ENCODE measurements at regions not wholly inside any gene's neighbourhood (a gene's known extent, or its start where the extent isn't known, plus 50 kb on each side); places are given as distances from the start of the nearest gene placed in this dataset.

DNA sequence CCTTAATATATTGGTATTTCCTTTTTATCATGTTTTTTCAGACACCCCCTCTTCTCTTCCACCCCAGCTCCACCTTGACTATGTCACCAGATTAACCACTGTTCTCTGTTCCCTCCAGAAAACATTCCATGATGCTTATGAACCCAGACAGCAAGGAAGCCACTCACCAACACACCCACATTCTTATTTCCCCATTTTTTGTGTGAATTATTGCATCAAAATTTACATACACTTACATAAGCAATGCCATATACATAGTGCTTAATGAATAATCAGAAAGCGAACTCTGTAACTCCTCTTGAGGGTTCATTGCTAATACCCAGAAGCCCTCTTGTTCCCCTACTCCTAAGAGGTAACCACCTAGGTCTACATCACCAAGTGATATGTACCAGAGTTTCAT is 182.3 kb upstream of the CDYL start:
- TF ChIP-seq, protein P1, sequence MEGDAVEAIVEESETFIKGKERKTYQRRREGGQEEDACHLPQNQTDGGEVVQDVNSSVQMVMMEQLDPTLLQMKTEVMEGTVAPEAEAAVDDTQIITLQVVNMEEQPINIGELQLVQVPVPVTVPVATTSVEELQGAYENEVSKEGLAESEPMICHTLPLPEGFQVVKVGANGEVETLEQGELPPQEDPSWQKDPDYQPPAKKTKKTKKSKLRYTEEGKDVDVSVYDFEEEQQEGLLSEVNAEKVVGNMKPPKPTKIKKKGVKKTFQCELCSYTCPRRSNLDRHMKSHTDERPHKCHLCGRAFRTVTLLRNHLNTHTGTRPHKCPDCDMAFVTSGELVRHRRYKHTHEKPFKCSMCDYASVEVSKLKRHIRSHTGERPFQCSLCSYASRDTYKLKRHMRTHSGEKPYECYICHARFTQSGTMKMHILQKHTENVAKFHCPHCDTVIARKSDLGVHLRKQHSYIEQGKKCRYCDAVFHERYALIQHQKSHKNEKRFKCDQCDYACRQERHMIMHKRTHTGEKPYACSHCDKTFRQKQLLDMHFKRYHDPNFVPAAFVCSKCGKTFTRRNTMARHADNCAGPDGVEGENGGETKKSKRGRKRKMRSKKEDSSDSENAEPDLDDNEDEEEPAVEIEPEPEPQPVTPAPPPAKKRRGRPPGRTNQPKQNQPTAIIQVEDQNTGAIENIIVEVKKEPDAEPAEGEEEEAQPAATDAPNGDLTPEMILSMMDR (IDR thresholded peaks at IDR 0.05; ENCODE audit: low read depth, low read length), result no peak
- no peak overlapping the region for H3K4me3 ChIP-seq (ENCODE audit: low read depth, low read length)
- in situ Hi-C loops (cut with HindIII; ENCODE audit: low sequenced_read_pairs), result no loop called here
- DNase-seq (ENCODE audit: low read depth, low spot score), result no peak

DNA sequence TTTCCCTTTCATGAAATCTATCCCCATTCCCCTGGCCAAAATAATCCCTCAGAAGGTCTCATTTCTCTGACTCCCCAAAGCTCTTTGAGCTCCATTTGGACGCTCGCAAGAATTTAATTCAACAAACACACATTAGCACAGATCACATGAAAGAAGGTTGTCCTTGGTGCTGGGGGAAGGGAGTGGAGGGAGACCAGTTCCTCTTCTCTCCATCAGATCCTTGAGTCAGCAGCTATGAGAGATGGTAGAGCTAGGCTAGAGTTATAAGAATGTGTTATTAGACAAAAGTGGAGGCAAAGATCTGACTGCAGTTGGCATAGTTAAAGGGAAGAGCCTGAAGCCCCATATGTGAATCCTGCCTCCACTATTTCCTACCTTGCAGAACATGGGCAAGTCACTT is 184.2 kb upstream of the CDYL start:
- H3K4me3 ChIP-seq (ENCODE audit: low read depth, low read length), result no peak overlapping the region
- in situ Hi-C loops (cut with HindIII; ENCODE audit: low sequenced_read_pairs), result no loop called here
- TF ChIP-seq, protein P1 (IDR thresholded peaks at IDR 0.05; ENCODE audit: low read depth, low read length), result no peak
- DNase-seq (ENCODE audit: low read depth, low spot score), result no peak

DNA sequence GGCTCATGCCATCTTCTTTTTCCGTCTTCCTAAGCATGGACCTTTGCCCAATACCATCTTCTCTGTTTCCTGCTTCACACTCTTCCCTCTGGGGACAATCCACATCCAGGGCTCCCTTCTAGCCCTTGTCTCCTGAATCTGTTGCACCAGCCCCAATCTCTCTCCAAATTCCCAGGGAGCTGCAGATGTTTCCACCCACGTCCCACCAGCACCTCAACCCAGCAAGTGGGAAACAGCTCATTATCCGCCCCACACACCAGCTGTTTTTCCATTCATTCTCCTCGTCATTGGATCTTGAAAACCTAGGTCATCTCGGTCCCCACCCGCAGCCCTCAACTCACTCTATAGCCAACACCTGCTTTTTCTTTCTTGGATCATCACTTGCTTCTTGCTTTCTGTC is 185.0 kb upstream of the CDYL start:
- TF ChIP-seq, protein P1 (IDR thresholded peaks at IDR 0.05; ENCODE audit: low read depth, low read length), result no peak

DNA sequence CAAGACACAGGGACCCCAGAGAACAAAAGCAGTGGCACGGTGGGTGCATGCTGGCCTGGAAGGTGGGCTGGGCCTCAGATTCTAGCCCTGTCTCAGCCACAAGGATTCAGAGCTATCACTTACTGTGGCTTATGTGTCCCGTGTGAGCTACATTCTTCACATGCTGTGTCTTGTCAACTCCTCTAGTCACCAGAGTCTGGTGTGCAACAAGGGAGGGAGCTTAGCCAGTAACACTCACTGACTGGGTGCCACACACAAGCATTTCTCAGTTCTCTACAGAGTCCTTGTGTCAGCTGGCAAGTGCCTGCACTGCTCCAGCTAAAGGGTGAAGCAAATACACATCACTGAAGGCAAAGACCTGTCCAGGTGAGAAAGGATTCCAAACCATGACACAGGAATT is 186.9 kb upstream of the CDYL start:
- no peak for DNase-seq (ENCODE audit: low read depth, low spot score)
- TF ChIP-seq, protein P1 (IDR thresholded peaks at IDR 0.05; ENCODE audit: low read depth, low read length), result no peak
- H3K4me3 ChIP-seq (ENCODE audit: low read depth, low read length), result no peak overlapping the region
- in situ Hi-C loops (cut with HindIII; ENCODE audit: low sequenced_read_pairs), result no loop called here

More for the DNA sequence above, 185.0 kb upstream of the CDYL start:
- no peak for DNase-seq (ENCODE audit: low read depth, low spot score)
- no peak overlapping the region for H3K4me3 ChIP-seq (ENCODE audit: low read depth, low read length)
- in situ Hi-C loops (cut with HindIII; ENCODE audit: low sequenced_read_pairs), result no loop called here

DNA sequence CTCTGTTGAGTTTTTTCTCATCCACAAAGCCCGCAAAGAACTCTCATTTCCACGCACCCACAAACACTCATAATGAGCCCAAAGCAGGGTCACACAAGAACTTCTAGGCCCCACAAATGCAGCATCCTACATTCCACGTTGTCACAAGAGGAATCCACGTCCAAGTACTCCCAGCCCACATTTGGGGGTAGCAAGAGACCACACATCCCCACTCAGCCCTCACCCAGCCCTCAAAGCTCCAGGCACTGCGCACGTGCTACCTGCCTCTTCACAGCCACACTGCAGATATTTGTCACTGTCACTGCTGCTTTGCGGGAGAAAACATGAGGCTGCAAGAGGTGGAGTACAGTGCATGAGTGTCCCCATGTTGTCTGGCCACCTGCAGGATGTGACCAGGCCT is 187.6 kb upstream of the CDYL start:
- TF ChIP-seq, protein P1 (IDR thresholded peaks at IDR 0.05; ENCODE audit: low read depth, low read length), result no peak
- in situ Hi-C loops (cut with HindIII; ENCODE audit: low sequenced_read_pairs), result no loop called here
- H3K4me3 ChIP-seq (ENCODE audit: low read depth, low read length), result no peak overlapping the region
- no peak for DNase-seq (ENCODE audit: low read depth, low spot score)

DNA sequence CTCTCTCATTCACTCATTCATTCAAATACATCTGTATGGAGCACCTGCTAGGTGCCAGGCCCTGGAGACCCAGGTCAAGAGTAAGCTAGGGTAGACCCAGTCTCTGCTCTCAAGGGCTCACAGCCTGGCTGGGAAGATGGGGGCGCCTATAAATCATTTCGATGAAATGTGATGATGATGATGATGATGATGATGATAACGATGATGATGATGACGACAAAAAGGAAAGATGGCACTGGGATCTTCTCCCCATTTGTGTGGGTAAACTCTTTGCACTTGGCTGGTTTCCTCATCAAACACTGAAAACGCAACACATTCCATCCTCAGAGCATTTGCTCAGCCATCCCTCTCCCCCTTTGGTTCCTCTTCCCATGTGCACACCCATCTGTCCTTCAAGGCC is 188.0 kb upstream of the CDYL start:
- in situ Hi-C loops (cut with HindIII; ENCODE audit: low sequenced_read_pairs), result no loop called here
- no peak for DNase-seq (ENCODE audit: low read depth, low spot score)
- TF ChIP-seq, protein P1 (IDR thresholded peaks at IDR 0.05; ENCODE audit: low read depth, low read length), result no peak
- no peak overlapping the region for H3K4me3 ChIP-seq (ENCODE audit: low read depth, low read length)

DNA sequence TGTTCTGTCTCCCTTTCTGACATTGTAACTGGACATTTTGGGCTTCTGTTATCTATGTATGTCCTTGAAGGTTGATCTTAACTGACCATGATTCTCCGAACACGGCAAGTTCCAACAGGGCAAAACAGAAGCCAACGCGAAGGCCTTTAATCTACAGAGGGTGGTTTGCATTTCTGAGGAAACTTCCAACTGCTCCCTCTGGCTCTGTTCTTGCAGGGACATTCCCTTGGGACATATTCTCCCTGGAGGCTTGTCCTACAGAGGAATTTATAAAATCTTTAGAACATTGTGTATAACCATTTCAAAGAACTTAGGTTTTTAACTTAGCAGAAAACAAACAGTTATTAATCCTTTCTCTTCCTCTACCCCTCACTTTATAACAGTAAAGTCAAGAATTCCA is 189.0 kb upstream of the CDYL start:
- H3K4me3 ChIP-seq (ENCODE audit: low read depth, low read length), result no peak overlapping the region
- no peak for DNase-seq (ENCODE audit: low read depth, low spot score)
- in situ Hi-C loops (cut with HindIII; ENCODE audit: low sequenced_read_pairs), result no loop called here
- TF ChIP-seq, protein P1 (IDR thresholded peaks at IDR 0.05; ENCODE audit: low read depth, low read length), result no peak
